Stimulated activated CD4-positive, alpha-beta T cell treated with anti-CD3 and anti-CD28 coated beads, Interleukin-2, amount 100 ng/mL, for 48 hours (primary cell): ENCODE measurements at regions not wholly inside any gene's neighbourhood (a gene's known extent, or its start where the extent isn't known, plus 50 kb on each side); places are given as distances from the start of the nearest gene placed in this dataset.

Experiments
- DNase-seq, 2 donors: peaks; one replicate each; pipeline ENCODE4 v3.0.0-alpha.2; 2020

DNA sequence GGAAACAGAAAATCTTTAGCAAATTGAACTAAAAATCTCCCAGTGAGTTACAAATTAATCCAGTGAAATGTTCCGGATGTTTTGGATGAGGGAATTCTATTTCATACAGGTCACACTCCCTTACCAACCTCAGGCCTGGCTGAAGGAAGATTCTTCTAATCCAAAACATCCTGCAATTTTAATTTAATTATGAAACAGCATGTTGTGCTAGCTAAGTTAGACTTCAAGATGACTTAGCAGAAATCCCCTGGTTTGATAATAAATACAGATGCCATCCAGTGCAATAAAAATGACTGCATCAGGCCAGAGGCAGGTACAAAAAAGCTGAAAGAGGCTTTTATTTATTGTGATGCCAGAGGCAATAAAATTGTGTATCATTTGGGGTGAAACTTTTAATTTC is 96.7 kb upstream of the CLDN10 start:
- DNase-seq: no peak

DNA sequence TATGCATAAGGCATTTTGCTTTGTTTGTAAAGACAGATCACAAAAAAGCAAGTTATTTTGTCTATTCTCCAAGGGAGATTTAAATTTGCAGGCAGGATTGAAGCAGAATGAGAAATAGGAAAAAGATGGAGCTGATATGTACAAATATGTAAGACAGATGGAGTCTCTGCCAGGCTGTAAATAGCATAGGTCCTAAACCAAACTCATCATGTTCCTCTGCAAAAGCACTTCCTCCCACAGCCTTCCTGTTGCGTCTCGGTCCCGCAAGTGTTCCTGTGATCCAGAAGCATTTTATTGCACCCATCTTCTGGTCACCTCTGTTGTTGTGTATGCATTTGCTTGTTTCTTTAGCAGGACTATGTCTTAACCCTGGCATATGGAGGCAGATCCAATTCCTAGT is 95.7 kb upstream of the CLDN10 start:
- no peak for DNase-seq

DNA sequence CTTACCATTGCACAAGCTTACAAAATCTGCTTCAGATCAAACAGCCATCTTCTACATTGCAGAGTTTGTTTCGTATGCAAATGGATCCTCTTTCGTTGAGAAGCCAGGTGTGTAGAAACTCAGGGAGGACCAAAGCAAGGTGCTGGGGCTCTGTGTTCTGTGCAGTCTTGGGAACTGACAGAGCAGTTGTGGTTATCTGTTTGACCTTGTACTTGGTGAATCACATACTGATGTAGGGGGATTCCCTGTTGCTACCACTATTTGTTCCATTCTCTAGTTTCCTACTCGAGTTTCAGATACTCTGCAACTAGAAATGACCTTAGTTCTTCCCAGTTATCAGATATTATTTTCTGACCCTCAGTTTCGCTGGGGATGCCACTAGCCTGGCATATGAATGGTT is 95.2 kb upstream of the CLDN10 start:
- no peak for DNase-seq

DNA sequence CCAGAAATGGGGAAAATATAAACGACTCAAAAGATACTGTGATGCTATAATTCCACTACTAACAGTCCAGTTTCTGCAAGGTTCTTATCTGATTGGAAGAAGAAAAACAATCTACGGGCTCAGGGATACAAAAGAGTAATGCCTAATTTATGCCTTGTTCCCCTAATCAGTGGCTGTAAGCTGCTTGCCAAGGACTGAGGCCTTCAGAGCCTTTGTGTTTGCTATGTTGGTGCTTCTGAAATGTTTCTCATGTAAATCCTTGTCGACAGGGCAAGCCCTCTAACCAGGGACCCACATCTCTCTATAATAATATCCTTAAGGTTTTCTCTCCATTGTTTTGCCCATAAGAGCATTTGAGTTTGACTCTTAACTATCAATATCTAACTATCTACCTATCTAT is 89.7 kb upstream of the CLDN10 start:
- no peak for DNase-seq

DNA sequence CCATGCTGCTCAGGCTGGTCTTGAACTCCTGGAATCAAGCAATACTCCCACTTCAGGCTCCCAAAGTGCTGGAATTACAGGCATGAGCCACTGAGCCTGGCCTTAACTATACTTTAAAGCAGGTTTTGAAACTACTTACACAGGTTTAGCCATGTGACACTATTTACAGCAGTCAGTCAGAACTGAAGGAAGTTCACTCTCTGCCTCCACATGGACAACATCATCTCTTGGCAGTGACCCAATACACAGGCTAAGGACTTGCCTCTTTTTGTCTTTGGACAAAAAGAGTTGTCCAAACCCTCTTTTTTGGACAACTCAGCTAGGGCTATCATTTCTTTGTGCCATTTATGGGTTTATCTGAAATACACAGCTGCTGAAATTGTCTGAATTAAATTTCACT is 89.0 kb upstream of the CLDN10 start:
- DNase-seq: no peak

DNA sequence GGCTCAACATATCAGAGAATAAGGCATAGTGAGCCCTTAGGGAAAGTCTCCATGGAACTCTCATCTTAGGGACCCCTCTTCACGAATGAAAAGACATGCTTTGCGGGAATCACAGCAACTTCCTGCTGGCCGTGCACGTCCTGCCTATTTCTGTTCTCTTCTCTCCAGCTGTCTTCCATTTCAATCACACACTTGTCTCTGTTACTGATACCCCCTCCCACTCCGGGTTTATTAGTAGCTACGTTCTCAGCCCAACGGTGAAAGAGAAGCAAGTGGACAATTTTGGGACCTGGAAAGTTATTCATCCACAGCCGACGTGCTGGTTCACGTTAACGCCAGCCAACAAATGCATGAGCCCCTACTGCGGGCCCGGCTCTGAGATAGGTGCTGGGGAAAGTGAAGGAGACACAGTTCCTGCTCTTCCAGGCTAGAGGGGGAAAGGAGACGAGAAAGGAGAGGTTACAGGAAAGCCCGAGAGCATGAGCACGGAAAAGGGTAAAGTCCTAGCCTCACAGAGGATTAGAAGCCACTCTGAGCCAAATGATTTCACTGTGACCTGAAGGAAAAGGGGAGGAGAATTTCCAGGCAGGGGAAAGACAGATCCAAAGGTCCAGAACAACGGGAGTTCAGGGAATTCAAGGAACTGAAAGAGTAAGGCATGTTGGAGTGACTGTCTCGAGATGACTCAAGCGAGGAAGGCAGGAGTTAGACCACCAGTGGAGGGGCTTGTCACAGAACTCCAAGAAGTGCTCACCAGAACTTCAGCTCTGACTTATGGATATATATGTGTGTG is 81.8 kb upstream of the CLDN10 start:
- no peak for DNase-seq

DNA sequence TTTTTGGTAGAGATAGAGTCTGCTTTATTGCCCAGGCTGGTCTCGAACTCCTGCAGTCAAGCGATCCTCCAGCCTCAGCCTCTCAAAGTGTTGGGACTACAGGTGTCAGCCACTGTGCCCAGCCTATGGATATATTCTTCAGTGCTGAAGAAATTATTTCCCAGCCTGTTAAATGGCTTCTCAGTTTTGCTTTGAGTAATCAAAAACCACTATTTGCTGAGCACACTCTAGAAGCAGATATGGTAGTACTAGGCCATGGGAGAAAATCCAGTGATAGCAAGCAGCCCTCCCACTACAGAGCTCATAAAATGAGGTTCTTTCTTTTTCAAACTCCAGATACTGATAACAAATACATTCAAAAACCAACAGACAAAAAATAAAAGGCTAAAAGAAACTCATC is 80.6 kb upstream of the CLDN10 start:
- DNase-seq: no peak

DNA sequence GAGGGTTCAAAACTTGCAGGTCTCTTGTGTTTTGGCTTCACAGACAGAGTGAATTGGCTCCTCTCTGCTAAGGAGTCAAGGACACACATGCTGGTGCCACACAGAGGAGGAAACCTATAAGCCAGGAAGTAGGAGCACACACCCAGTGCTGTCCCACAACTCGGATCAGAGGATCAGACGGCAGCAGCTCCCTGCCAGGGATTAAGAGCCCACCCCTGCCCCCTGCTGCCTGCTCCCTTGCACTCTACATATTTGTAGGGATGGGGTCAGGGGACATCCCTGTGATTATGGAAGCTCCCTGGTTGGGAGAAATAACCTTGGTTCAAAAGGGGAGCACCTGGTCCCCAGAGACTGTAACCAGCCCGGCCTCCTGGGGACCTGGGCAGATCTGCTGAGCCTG is 77.5 kb upstream of the CLDN10 start:
- DNase-seq: no peak

DNA sequence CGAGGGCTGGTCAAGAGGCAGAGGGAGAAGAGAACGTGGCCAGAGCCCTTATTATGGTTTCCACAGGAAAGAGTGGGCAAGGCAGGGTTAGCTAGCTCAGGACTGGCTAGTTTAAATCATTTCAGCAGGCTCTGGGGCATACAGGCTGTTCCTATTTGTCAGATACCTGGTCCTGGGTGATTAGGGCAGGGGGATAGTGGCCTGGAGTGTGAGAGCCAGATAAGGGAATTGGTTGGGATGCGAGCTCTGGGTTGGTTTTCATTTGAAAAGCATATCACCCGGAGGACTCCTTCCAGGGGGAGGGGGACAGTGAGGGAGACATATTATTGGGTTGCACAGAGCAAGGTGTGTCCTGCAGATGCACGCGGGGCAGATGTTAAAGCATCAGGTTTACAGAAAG is 75.3 kb upstream of the CLDN10 start:
- DNase-seq: no peak

DNA sequence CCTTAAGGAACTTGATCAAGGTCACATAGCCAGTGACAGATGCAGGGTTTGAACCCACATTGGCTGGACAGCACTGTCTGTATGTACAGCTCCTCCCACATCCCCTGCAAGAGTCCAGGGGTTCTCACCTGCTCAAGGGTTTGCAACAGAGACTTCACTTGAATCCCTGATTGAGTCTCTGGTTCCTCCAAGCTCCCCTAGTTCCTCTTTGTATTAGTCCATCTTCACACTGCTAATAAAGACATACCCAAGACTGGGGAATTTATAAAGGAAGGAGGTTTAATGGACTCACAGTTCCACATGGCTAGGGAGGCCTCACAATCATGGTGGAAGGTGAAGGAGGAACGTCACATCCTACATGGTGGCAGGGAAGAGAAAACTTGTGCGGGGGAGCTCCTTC is 72.8 kb upstream of the CLDN10 start:
- no peak for DNase-seq

DNA sequence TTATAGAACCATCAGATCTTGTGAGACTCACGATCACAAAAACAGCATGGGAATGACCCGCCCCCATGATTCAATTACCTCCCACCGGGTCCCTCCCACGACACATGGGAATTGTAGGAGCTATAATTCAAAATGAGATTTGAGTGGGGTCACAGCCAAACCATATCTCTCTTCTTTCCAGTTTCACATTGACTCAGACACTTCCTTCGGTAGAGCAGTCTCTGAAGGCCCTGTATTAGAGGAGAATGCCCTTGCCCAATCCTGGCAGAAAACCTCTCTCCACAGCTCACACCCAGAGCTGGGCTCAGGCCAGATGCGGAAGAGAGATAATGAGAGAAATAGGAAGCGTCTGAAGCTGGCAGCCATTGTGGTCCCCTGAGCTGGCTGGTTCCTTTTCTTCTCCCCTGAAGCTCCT is 72.4 kb upstream of the CLDN10 start:
- DNase-seq: peak in 1 of 2 donors; percentile 7

DNA sequence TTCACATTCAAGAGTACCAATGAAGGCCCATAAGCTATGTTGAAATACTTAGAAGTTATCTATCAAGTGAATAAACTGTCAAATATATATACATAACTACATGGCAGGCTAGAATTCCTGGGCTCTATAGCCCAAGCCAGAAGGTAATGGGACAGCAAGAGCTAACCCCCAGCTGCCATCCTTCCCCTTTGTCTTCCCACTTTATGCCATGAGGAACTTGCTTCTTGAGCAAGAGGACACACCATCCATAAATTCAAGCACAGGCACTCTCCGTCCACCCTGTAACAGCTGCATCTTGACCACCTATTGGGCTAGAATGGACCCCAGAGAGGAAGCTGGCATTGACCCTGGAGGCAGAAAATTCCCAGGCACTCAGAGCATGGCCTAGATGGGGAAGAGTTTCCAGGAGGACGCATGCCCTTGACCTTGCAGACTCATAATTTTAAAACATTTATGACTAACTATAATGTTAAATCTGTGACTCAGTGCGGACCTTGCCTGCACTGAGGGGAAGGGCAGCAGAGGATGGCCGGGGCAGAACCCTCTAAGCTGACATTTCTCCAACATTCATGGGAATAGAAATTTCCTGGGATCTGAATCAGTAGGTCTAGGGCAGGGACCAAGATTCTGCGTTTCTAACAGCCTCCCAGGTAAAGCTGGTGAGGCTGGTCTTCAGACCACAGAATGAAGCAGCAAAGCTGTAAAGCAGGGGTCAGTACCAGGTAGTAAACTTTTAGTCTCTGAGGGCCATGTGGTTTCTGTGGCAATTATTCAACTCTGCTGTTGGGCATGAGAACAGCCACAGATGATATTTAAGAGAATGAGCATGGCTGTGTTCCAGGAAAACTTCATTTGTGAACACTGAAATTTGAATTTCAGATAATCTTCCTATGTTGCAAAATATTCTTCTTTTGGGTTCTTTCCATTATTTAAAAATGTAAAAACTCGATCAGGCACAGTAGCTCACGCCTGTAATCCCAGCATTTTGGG is 71.4 kb upstream of the CLDN10 start:
- DNase-seq: no peak

DNA sequence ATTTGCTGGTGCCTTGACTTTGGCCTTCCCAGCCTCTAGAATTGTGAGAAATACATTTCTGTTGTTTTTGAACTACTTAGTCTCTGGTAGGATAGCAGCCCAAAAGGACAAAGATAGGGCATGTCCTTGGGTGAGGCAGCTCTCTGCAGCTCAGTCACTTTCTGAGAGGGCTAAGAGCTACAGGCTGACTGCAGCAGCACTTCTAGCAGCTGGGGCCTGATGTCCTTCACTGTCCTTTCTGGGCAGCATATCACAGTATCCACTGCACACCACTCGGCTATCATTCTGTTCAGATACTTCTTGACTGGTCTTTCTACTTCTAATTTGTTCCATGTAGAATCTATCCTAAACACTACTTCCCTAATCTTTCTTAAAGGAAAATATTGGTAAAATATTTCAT is 68.5 kb upstream of the CLDN10 start:
- DNase-seq: no peak

DNA sequence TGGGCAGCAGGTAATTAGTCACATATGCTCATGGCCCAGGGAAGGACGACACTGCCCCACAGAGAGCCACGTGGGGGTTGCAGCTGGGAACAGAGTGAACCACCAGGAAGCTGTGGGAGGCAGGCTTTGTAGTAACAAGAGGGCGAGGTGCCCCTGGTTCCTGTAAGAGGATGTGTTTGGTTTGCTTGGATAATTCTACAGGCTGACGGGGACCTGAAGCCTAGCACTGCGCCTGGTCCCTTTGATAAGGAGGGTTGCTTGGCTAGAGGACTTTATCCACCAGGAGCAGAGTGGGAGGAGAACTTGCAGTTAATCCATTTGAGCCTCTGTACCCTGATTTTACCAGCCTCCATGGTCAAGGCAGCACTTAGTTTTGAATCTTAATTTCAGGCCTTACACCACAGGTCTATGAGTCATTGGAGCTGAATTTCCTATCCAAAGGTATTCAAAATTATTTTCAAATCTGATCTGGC is 67.4 kb upstream of the CLDN10 start:
- DNase-seq: no peak

DNA sequence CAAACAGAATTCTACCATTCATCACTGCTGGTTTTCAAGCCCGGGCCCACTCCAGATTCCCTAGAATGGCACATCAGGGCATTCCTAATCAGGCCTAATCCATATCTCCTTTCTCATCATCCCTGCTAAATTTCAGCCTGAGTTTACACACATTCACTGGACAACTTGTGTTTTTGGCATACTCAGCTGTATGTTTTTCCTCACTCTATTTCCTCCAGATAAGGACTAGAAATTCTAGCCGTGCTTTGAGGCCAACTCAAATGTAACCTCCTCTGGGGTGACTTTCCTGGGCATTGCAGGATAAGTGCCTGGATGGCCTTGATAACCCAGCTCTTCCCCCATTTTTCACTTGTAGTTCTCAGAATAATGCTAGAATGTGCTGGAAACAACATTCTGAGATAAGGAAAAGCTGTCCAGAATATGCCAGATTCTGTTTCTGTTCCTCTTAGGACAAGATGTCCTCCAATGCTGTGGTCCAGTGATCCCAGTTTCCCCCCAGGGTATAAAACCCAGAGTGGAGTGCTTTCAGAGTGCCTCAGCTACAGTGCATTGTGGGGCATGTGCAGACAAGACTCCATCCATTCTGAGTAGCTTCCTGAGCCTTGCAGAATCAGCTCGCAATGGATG is 66.9 kb upstream of the CLDN10 start:
- DNase-seq: no peak

DNA sequence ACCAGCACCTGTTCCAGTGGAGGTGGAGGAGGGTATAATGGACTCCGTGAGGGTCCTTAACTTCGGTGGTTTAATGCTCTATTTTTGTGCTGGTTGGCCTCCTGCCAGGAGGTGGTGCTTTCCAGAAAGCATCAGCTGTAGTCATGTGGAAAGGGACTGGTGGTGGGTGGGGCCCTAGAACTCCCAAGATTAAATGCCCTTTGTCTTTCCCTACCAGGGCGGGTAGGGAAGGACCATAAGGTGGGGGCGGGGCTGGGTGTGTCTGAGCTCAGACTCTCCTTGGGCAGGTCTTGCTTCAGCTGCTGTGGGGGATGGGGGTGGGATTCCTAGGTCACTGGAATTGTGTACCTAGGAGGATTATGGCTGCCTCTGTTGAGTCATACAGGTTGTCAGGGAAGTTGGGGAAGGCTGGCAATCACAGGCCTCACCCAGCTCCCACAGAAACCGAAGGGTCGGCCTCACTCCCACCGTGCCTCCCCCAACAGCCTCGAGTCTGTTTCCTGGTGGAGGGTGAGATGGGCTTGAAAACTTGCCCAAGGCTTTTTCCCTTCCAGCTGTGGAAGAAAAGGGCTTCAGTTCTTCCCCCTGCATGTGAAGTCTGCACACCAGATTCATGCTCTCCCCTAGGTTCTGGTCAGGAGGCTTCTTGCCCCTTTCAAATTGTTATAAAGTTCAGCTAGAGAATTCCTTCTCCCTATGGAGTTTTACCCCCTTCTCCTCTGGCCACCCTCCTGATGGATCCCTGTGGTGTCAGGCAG is 60.3 kb upstream of the CLDN10 start:
- DNase-seq: no peak

DNA sequence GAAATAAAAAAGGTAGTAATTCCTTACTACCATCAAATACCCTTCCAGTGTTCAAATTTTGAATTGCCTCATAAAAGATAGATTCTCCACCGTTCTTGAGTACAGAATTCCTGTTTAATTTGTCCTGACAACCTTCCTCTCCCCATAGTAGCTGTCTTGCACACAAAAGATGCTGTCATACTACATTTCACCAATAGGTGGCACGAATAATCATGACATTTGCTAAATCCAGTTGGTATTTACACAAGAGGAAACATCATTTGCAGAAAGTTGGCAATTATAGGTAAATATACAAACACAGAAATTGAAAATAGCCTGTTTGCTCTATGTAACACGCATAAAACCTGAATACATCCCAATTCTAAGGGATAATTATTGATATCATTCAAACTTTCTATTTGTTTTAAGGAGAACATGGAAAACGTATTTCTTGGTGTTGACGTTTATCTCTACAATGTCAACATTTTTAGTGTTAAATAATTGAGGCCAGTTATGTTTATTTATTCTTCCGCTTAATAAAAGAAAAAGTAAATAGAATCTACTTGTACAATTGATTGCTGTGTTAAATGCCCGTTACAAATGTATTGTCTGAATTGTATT is 58.3 kb upstream of the CLDN10 start:
- DNase-seq: no peak

DNA sequence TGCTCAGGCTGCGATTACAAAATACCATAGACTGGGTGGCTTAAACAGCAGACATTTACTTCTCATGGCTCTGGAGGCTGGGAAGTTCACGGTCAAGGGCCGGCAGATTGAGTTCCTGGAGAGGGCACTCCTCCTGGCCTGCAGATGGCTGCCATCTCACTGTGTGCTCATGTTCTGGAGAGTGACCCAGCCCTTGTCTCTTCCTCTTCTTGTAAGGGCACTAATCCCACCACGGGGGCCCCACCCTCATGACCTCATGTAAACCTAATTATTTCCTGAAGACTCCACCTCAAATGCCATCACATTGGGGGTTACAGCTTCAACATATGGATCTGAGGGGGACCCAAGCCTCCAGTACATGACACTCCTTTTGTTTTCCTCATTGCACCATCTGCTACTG is 56.0 kb upstream of the CLDN10 start:
- no peak for DNase-seq

DNA sequence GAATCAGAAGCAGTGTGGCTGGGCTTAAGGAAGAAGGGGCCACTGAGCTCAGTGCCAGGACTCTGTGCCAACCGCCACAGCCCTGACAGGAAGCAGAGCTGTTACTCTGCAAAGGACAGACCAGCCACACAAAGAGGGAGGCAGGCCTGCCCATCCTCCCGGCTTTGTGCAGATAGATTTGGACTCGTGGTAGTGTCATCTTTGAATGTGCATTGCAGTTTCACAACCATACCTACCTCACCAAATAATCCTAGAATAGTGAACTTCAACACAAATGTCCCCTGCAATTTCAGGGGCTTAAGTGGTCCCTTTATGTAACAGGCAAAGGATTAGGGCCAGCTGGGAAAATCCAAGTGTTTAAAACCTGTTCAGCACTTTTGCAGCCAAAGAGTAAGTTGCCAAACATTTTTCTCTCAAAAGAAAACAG is 55.1 kb upstream of the CLDN10 start:
- DNase-seq: no peak

DNA sequence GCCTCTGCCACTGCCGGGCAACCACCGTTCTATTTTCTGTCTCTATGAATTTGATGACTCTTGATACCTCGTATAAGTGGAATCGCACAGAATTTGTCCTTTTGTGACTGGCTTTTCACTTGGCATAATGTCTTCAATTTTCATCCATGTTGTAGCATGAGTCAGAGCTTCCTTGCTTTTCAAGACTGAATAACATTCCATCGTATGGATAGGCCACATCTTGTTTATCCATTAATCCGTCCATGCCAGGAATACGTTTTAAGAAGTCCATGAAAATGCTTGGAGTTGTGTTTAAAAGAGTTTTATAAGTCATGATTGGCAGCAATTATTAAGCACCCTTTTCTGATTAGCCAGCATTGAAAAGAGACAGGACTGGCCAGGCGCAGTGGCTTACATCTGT is 53.6 kb upstream of the CLDN10 start:
- no peak for DNase-seq

DNA sequence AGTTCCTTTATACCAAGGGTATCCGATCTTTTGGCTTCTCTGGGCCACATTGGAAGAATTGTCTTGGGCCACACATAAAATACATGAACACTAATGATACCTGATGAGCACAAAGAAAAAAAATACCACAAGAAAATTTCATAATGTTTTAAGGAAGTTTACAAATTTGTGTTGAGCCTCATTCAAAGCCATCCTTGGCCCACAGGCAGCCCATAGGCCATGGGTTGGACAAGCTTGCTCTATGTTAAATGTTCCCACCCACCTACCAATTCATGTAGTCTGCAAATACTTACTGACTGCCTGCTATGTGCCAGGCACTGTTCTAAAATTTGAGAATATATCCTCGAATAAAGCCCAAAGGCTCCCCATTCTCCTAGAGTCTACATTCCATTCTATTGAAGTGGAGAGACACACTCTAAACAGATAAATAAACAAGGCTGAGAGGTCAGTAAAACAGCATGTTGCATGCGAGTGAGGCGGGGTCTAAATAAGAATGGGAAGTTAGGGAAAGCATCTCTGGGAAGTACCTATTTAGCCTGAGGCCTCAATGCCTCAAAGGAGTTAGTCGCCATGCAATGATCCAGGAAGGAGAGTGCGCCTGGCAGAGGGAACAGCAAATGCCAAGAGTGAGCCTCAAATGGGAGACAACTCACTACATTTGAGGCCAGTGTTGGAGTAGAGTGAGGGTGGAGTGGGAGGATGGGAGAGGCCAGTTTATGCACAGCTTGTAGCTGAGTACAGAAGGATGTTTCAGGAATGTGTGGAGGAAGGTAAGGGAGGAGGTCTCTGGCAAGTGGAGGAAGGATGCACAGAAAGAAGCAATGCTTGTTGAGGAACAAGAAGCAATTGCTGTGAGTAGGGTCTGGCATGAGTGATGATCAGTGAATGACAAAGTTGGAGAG is 52.5 kb upstream of the CLDN10 start:
- no peak for DNase-seq
